NCI-H748 treated with DMSO at 0.1 percent for 48 hours (cell line): ENCODE measurements at regions not wholly inside any gene's neighbourhood (a gene's known extent, or its start where the extent isn't known, plus 50 kb on each side); places are given as distances from the start of the nearest gene placed in this dataset.
"Not testable (repeated sequence)": the region's sequence is repeated elsewhere in the genome, so short reads cannot be mapped to it uniquely, and the experiment has no call there.

Source experiments
- DNase-seq: peaks from one replicate; lab custom pipeline; 2025; lab: John Stamatoyannopoulos, UW

GRCh38 chr18:5720132-5720531 lies 175.2 kb downstream of the TMEM200C start:
- no peak for DNase-seq

GRCh38 chr18:5717256-5717655 lies 173.5 kb upstream of the EPB41L3 start:
- no peak for DNase-seq

GRCh38 chr18:5710676-5711075 lies 166.9 kb upstream of the EPB41L3 start:
- DNase-seq, result no peak

- DNase-seq, result no peak
Observed at GRCh38 chr18:5710235-5710634, 166.4 kb upstream of the EPB41L3 start.

GRCh38 chr18:5709476-5710095 lies 165.8 kb upstream of the EPB41L3 start:
- DNase-seq, result no peak

GRCh38 chr18:5707586-5707985 lies 163.8 kb upstream of the EPB41L3 start:
- DNase-seq, result no peak

- no peak for DNase-seq
Observed at GRCh38 chr18:5705393-5705792, 161.6 kb upstream of the EPB41L3 start.

GRCh38 chr18:5704847-5705246 lies 161.1 kb upstream of the EPB41L3 start:
- no peak for DNase-seq

- not testable (repeated sequence) for DNase-seq
Observed at GRCh38 chr18:5702016-5702415, 158.2 kb upstream of the EPB41L3 start.

- no peak for DNase-seq
Observed at GRCh38 chr18:5693699-5694294, 150.0 kb upstream of the EPB41L3 start.

GRCh38 chr18:5678779-5679406 lies 135.1 kb upstream of the EPB41L3 start:
- DNase-seq, result no peak

GRCh38 chr18:5678278-5678677 lies 134.5 kb upstream of the EPB41L3 start:
- no peak for DNase-seq

GRCh38 chr18:5673616-5674015 lies 129.8 kb upstream of the EPB41L3 start:
- no peak for DNase-seq

- no peak for DNase-seq
Observed at GRCh38 chr18:5669585-5669984, 125.8 kb upstream of the EPB41L3 start.

- DNase-seq, result no peak
Observed at GRCh38 chr18:5668087-5668715, 124.4 kb upstream of the EPB41L3 start.

- no peak for DNase-seq
Observed at GRCh38 chr18:5667356-5667755, 123.6 kb upstream of the EPB41L3 start.

- DNase-seq, result no peak
Observed at GRCh38 chr18:5662586-5663090, 118.8 kb upstream of the EPB41L3 start.

GRCh38 chr18:5661179-5661578 lies 117.4 kb upstream of the EPB41L3 start:
- no peak for DNase-seq

GRCh38 chr18:5653802-5654201 lies 110.0 kb upstream of the EPB41L3 start:
- DNase-seq, result no peak

- no peak for DNase-seq
Observed at GRCh38 chr18:5651736-5652135, 107.9 kb upstream of the EPB41L3 start.

- no peak for DNase-seq
Observed at GRCh38 chr18:5649439-5649838, 105.6 kb upstream of the EPB41L3 start.

GRCh38 chr18:5646739-5647138 lies 102.9 kb upstream of the EPB41L3 start:
- DNase-seq, result no peak

- DNase-seq, result no peak
Observed at GRCh38 chr18:5643288-5643687, 99.5 kb upstream of the EPB41L3 start.
